Left ventricle myocardium inferior (tissue), 1 donor: ENCODE measurements at regions not wholly inside any gene's neighbourhood (a gene's known extent, or its start where the extent isn't known, plus 50 kb on each side); places are given as distances from the start of the nearest gene placed in this dataset.
"Not testable (repeated sequence)": the region's sequence is repeated elsewhere in the genome, so short reads cannot be mapped to it uniquely, and the experiment has no call there.

ENCODE experiments used
- DNase-seq: peaks from one replicate; pipeline ENCODE4 v3.0.0-alpha.2; 2020
- H3K27ac ChIP-seq: fragments of 200-600 bp; replicated peaks from 2 replicates; pipeline ENCODE4 v1.8.0; 2021
- H3K27me3 ChIP-seq: fragments of 200-600 bp; 2 replicates; pipeline ENCODE4 v1.8.0; 2021; ENCODE audit warnings: low read depth
- H3K36me3 ChIP-seq: fragments of 200-600 bp; 2 replicates; pipeline ENCODE4 v1.8.0; 2021
- H3K4me1 ChIP-seq: fragments of 200-600 bp; 2 replicates; pipeline ENCODE4 v1.8.0; 2021
- H3K4me3 ChIP-seq: fragments of 200-600 bp; 2 replicates; pipeline ENCODE4 v1.8.0; 2021; ENCODE audit warnings: mild to moderate bottlenecking, moderate library complexity
- H3K9me3 ChIP-seq: fragments of 200-600 bp; replicated peaks from 2 replicates; pipeline ENCODE4 v1.8.0; 2021
- CTCF ChIP-seq: fragments of 200-600 bp; IDR thresholded peaks from 2 replicates; pipeline ENCODE4 v1.8.0; 2021; ENCODE audit warnings: antibody characterized with exemption, mild to moderate bottlenecking, borderline replicate concordance
- intact Hi-C: fragments of 100-400 bp; cut with micrococcal nuclease; formaldehyde crosslinking; loops from one replicate; pipeline ENCODE4 v1.11.0; 2022
- donor health status: DM: no; HTN: yes; CAD: no; lungs with severe emphysema.

GRCh38 chr4:102210806-102211205 is 134.5 kb downstream of the SLC39A8 start:
- H3K4me1 ChIP-seq, H3K36me3 ChIP-seq, H3K9me3 ChIP-seq, H3K27ac ChIP-seq, H3K4me3 ChIP-seq, DNase-seq, H3K27me3 ChIP-seq, intact Hi-C loops: not testable (repeated sequence)

- H3K27me3 ChIP-seq, H3K4me1 ChIP-seq, H3K36me3 ChIP-seq, H3K4me3 ChIP-seq, H3K27ac ChIP-seq, DNase-seq, intact Hi-C loops: not testable (repeated sequence)
- peaks cover 11% of the 10 kb centered on the region for H3K9me3 ChIP-seq
These were observed 140.6 kb downstream of the SLC39A8 start for GRCh38 chr4:102204634-102205033.

GRCh38 chr4:102196221-102196620 is 149.1 kb downstream of the SLC39A8 start:
- no peaks in the 10 kb centered on the region for H3K27me3 ChIP-seq
- no peak overlapping the region for H3K4me3 ChIP-seq
- TF ChIP-seq CTCF: no peak
- intact Hi-C loops: no loop called here
- H3K36me3 ChIP-seq: no peaks in the 10 kb centered on the region
- no peaks in the 10 kb centered on the region for H3K4me1 ChIP-seq
- H3K27ac ChIP-seq: no peak overlapping the region
- DNase-seq: no peak
- H3K9me3 ChIP-seq: no peaks in the 10 kb centered on the region

GRCh38 chr4:102193145-102193544 is 152.1 kb downstream of the SLC39A8 start:
- Histone ChIP-seq H3K4me1 (no peaks in the 10 kb centered on the region), H3K36me3 (no peaks in the 10 kb centered on the region), H3K9me3 (no peaks in the 10 kb centered on the region), H3K27me3 (no peaks in the 10 kb centered on the region), H3K27ac (no peak overlapping the region), H3K4me3 (no peak overlapping the region)
- TF ChIP-seq CTCF: no peak
- intact Hi-C loops: no loop called here
- DNase-seq: no peak

GRCh38 chr4:102180046-102180445 is 165.2 kb downstream of the SLC39A8 start:
- Histone ChIP-seq H3K27me3 (no peaks in the 10 kb centered on the region), H3K36me3 (no peaks in the 10 kb centered on the region), H3K9me3 (no peaks in the 10 kb centered on the region), H3K4me3 (no peak overlapping the region), H3K4me1 (no peaks in the 10 kb centered on the region), H3K27ac (no peak overlapping the region)
- no peak for DNase-seq
- no peak for TF ChIP-seq CTCF
- intact Hi-C loops: no loop called here

- DNase-seq: no peak
- no peaks in the 10 kb centered on the region for H3K36me3 ChIP-seq
- H3K27ac ChIP-seq: no peak overlapping the region
- intact Hi-C loops: no loop called here
- no peaks in the 10 kb centered on the region for H3K4me1 ChIP-seq
- TF ChIP-seq CTCF: no peak
- no peaks in the 10 kb centered on the region for H3K27me3 ChIP-seq
- no peaks in the 10 kb centered on the region for H3K9me3 ChIP-seq
- H3K4me3 ChIP-seq: no peak overlapping the region
These were observed 170.5 kb downstream of the SLC39A8 start for GRCh38 chr4:102174719-102175189.

GRCh38 chr4:102172341-102172740 is 172.9 kb downstream of the SLC39A8 start:
- no peak overlapping the region for H3K4me3 ChIP-seq
- H3K27me3 ChIP-seq: no peaks in the 10 kb centered on the region
- DNase-seq: no peak
- TF ChIP-seq CTCF: no peak
- no peaks in the 10 kb centered on the region for H3K9me3 ChIP-seq
- H3K27ac ChIP-seq: no peak overlapping the region
- no peaks in the 10 kb centered on the region for H3K36me3 ChIP-seq
- no peaks in the 10 kb centered on the region for H3K4me1 ChIP-seq
- intact Hi-C loops: no loop called here
